ENCODE measurements at regions not wholly inside any gene's neighbourhood (a gene's known extent, or its start where the extent isn't known, plus 50 kb on each side); places are given as distances from the start of the nearest gene placed in this dataset.

GRCh38 chr18:77911971-77912605 lies 662.4 kb downstream of the GALR1 start:
- Histone ChIP-seq H3K27ac (ENCODE audit: control insufficient read depth, insufficient read depth, low read length) (no peak overlapping the region), H3K27me3 (ENCODE audit: control insufficient read depth, extremely low read depth, insufficient read depth, low read length) (no peaks in the 10 kb centered on the region), H3K9me3 (ENCODE audit: control insufficient read depth, low read depth, low read length) (peaks cover 8% of the 10 kb centered on the region), H3K4me2 (ENCODE audit: control insufficient read depth, extremely low read depth, insufficient read depth, low read depth, low read length) (no peak overlapping the region), H2AFZ (ENCODE audit: control insufficient read depth, low read length) (no peak overlapping the region), H3K79me2 (ENCODE audit: control insufficient read depth, insufficient read depth, low read length) (no peaks in the 10 kb centered on the region), H4K20me1 (ENCODE audit: control insufficient read depth, extremely low read depth, insufficient read depth, low read length) (no peaks in the 10 kb centered on the region), H3K9me1 (ENCODE audit: control insufficient read depth, extremely low read depth, insufficient read depth, low read length) (no peaks in the 10 kb centered on the region), H3K36me3 (ENCODE audit: control insufficient read depth in 2 of 2, extremely low read depth in 1 of 2, insufficient read depth in 2 of 2, low read length in 2 of 2) (no peaks in the 10 kb centered on the region), H3K4me3 (ENCODE audit: control insufficient read depth in 2 of 3, extremely low read depth in 1 of 3, insufficient read depth in 2 of 3, low read depth in 1 of 3, low read length in 3 of 3) (no peak overlapping the region), H3K4me1 (ENCODE audit: control insufficient read depth, extremely low read depth, insufficient read depth, low read length) (no peaks in the 10 kb centered on the region), H3K9ac (ENCODE audit: control insufficient read depth, extremely low read depth, insufficient read depth, low read length) (no peak overlapping the region)
- dilution Hi-C loops (cut with MboI; ENCODE audit: extremely low pct_ligation_motif_present, low sequenced_read_pairs), result no loop called here
- no peak for DNase-seq (ENCODE audit: low read depth, low spot score)
- no peak for TF ChIP-seq CTCF (optimal IDR thresholded peaks at IDR 0.05 in 1 of 3, IDR thresholded peaks at IDR 0.05 in 1 of 3, conservative IDR thresholded peaks at IDR 0.05 in 1 of 3; ENCODE audit: extremely low read depth in 1 of 3, insufficient read depth in 2 of 3, low read length in 3 of 3)
- TF ChIP-seq EZH2 (IDR thresholded peaks at IDR 0.05; ENCODE audit: low read length), result no peak
- no peak for FAIRE-seq

DNA sequence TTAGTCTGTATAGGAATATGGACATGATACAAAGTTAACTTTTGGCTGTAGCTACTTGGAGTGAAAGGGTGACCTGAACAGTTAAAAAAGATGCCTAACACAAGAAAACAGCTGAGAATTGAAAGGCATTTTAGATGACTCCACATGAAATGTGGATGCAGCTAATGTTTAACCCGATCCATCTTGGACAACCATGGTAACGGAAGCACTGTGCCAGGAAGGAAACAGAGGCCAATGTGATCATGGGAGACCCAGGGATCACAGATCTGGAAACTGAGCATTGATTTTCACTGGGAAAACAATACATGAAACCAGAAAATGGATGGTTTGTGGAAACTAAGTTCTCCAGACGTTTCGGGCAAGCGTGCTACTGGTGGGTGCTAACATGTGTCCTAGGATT lies 669.1 kb downstream of the GALR1 start:
- H3K36me3 ChIP-seq (ENCODE audit: control insufficient read depth in 2 of 2, extremely low read depth in 1 of 2, insufficient read depth in 2 of 2, low read length in 2 of 2), result no peaks in the 10 kb centered on the region
- FAIRE-seq, result no peak

More for the DNA sequence above, 669.1 kb downstream of the GALR1 start:
- Histone ChIP-seq H3K27me3 (ENCODE audit: control insufficient read depth, extremely low read depth, insufficient read depth, low read length) (no peaks in the 10 kb centered on the region), H3K4me2 (ENCODE audit: control insufficient read depth, extremely low read depth, insufficient read depth, low read depth, low read length) (no peak overlapping the region), H2AFZ (ENCODE audit: control insufficient read depth, low read length) (no peak overlapping the region), H3K9me1 (ENCODE audit: control insufficient read depth, extremely low read depth, insufficient read depth, low read length) (no peaks in the 10 kb centered on the region), H3K9me3 (ENCODE audit: control insufficient read depth, low read depth, low read length) (peaks cover 10% of the 10 kb centered on the region), H3K27ac (ENCODE audit: control insufficient read depth, insufficient read depth, low read length) (no peak overlapping the region), H3K4me1 (ENCODE audit: control insufficient read depth, extremely low read depth, insufficient read depth, low read length) (no peaks in the 10 kb centered on the region), H3K79me2 (ENCODE audit: control insufficient read depth, insufficient read depth, low read length) (no peaks in the 10 kb centered on the region), H4K20me1 (ENCODE audit: control insufficient read depth, extremely low read depth, insufficient read depth, low read length) (no peaks in the 10 kb centered on the region), H3K4me3 (ENCODE audit: control insufficient read depth in 2 of 3, extremely low read depth in 1 of 3, insufficient read depth in 2 of 3, low read depth in 1 of 3, low read length in 3 of 3) (no peak overlapping the region), H3K9ac (ENCODE audit: control insufficient read depth, extremely low read depth, insufficient read depth, low read length) (no peak overlapping the region)
- no peak for DNase-seq (ENCODE audit: low read depth, low spot score)
- TF ChIP-seq EZH2 (IDR thresholded peaks at IDR 0.05; ENCODE audit: low read length) (no peak), CTCF (optimal IDR thresholded peaks at IDR 0.05 in 1 of 3, IDR thresholded peaks at IDR 0.05 in 1 of 3, conservative IDR thresholded peaks at IDR 0.05 in 1 of 3; ENCODE audit: extremely low read depth in 1 of 3, insufficient read depth in 2 of 3, low read length in 3 of 3) (no peak)
- dilution Hi-C loops (cut with MboI; ENCODE audit: extremely low pct_ligation_motif_present, low sequenced_read_pairs), result no loop called here

Measured in keratinocyte (primary cell).